ENCODE measurements at regions not wholly inside any gene's neighbourhood (a gene's known extent, or its start where the extent isn't known, plus 50 kb on each side); places are given as distances from the start of the nearest gene placed in this dataset.
"Not testable (repeated sequence)": the region's sequence is repeated elsewhere in the genome, so short reads cannot be mapped to it uniquely, and the experiment has no call there.

GRCh38 chr6:141437685-141438084 lies 695.0 kb upstream of the GJE1 start:
- DNase-seq, result no peak

GRCh38 chr6:141437011-141437410 lies 695.7 kb upstream of the GJE1 start:
- no peak for DNase-seq

GRCh38 chr6:141426400-141426980 lies 706.2 kb upstream of the GJE1 start:
- no peak for DNase-seq

GRCh38 chr6:141421378-141421777 lies 711.3 kb upstream of the GJE1 start:
- DNase-seq, result no peak

- DNase-seq, result no peak
Measured at GRCh38 chr6:141418076-141418475, 714.6 kb upstream of the GJE1 start.

GRCh38 chr6:141415896-141416295 lies 716.8 kb upstream of the GJE1 start:
- DNase-seq, result no peak

GRCh38 chr6:141413196-141413595 lies 719.5 kb upstream of the GJE1 start:
- no peak for DNase-seq

GRCh38 chr6:141406761-141407160 lies 726.0 kb upstream of the GJE1 start:
- no peak for DNase-seq

GRCh38 chr6:141403827-141404226 lies 728.9 kb upstream of the GJE1 start:
- DNase-seq, result no peak

GRCh38 chr6:141403103-141403502 lies 729.6 kb upstream of the GJE1 start:
- no peak for DNase-seq

- no peak for DNase-seq
Measured at GRCh38 chr6:141402489-141402888, 730.2 kb upstream of the GJE1 start.

GRCh38 chr6:141401851-141402250 lies 730.9 kb upstream of the GJE1 start:
- DNase-seq, result no peak

- no peak for DNase-seq
Measured at GRCh38 chr6:141401168-141401567, 731.6 kb upstream of the GJE1 start.

- no peak for DNase-seq
Measured at GRCh38 chr6:141398949-141399348, 733.8 kb upstream of the GJE1 start.

- DNase-seq, result no peak
Measured at GRCh38 chr6:141395443-141396008, 737.2 kb upstream of the GJE1 start.

GRCh38 chr6:141394565-141395051 lies 738.1 kb upstream of the GJE1 start:
- no peak for DNase-seq

GRCh38 chr6:141394125-141394536 lies 738.6 kb upstream of the GJE1 start:
- no peak for DNase-seq

- no peak for DNase-seq
Measured at GRCh38 chr6:141393405-141394124, 739.2 kb upstream of the GJE1 start.

- not testable (repeated sequence) for DNase-seq
Measured at GRCh38 chr6:141391135-141391534, 741.6 kb upstream of the GJE1 start.

GRCh38 chr6:141388666-141389065 lies 744.1 kb upstream of the GJE1 start:
- no peak for DNase-seq

GRCh38 chr6:141370438-141370837 lies 762.3 kb upstream of the GJE1 start:
- no peak for DNase-seq

GRCh38 chr6:141366796-141367195 lies 765.9 kb upstream of the GJE1 start:
- not testable (repeated sequence) for DNase-seq

- no peak for DNase-seq
Measured at GRCh38 chr6:141364694-141365093, 768.0 kb upstream of the GJE1 start.

- DNase-seq, result no peak
Measured at GRCh38 chr6:141364232-141364631, 768.5 kb upstream of the GJE1 start.

Data from DMS79 (cell line).